Endothelial cell of umbilical vein (primary cell): ENCODE measurements at regions not wholly inside any gene's neighbourhood (a gene's known extent, or its start where the extent isn't known, plus 50 kb on each side); places are given as distances from the start of the nearest gene placed in this dataset.

Experiments used
- GATA2 ChIP-seq: IDR thresholded peaks from 2 replicates; pipeline ENCODE4 v1.7.0; 2011; ENCODE audit warnings: low read depth, mild to moderate bottlenecking, moderate library complexity, mixed read lengths, low read length; ENCODE audit not compliant: insufficient read length, insufficient read depth
- TF ChIP-seq, protein P1 (sequence below), 2 donors: IDR thresholded peaks; 1 replicate in 1 of 2; 2 replicates in 1 of 2; pipeline ENCODE4 v1.5.1; 2011; ENCODE audit warnings: low read length in 2 of 2, mild to moderate bottlenecking in 2 of 2, moderate library complexity in 2 of 2, control low read depth in 1 of 2, inconsistent platforms in 1 of 2, low read depth in 1 of 2; ENCODE audit not compliant: insufficient read depth in 1 of 2; ENCODE audit errors: extremely low read depth in 1 of 2

DNA sequence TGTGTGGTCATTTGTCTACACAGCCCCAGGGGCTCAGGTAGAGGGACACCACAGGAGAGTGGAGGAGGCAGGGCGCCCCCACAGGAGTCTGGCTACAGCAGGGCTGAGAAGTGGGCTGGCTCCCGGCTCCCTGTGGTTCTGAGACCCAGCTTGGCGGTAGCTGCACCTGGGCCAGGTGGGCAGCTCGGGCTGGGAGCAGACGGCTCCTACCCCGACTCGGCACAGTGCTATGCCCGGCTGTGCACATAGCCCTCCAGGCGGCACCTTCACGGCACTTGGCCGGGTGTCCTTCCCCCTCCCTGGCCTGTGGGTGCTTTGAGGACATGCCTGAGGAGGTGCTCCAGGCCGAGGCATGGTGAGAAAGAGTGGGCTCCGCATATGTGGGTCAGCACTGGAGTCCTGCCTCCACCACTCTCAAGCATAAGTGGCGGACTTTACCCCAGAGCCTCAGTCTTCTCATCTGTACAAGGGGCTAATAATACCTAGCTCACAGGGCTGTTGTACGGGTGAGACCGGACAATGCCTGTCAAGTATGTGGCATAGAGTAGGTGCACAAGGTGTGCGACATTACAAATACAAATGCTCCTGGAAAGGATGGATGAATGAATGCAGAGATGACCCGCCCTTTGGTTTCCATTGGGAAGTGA, 50.1 kb upstream of the JPH3 start:
- no peak for TF ChIP-seq GATA2
- TF ChIP-seq, protein P1, sequence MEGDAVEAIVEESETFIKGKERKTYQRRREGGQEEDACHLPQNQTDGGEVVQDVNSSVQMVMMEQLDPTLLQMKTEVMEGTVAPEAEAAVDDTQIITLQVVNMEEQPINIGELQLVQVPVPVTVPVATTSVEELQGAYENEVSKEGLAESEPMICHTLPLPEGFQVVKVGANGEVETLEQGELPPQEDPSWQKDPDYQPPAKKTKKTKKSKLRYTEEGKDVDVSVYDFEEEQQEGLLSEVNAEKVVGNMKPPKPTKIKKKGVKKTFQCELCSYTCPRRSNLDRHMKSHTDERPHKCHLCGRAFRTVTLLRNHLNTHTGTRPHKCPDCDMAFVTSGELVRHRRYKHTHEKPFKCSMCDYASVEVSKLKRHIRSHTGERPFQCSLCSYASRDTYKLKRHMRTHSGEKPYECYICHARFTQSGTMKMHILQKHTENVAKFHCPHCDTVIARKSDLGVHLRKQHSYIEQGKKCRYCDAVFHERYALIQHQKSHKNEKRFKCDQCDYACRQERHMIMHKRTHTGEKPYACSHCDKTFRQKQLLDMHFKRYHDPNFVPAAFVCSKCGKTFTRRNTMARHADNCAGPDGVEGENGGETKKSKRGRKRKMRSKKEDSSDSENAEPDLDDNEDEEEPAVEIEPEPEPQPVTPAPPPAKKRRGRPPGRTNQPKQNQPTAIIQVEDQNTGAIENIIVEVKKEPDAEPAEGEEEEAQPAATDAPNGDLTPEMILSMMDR (IDR thresholded peaks at IDR 0.05; ENCODE audit: extremely low read depth in 1 of 2, insufficient read depth in 1 of 2, low read depth in 1 of 2, low read length in 2 of 2) = no peak
